ENCODE measurements at regions not wholly inside any gene's neighbourhood (a gene's known extent, or its start where the extent isn't known, plus 50 kb on each side); places are given as distances from the start of the nearest gene placed in this dataset.
"Not testable (repeated sequence)": the region's sequence is repeated elsewhere in the genome, so short reads cannot be mapped to it uniquely, and the experiment has no call there.

- intact Hi-C loops (cut with DNase I): no loop called here
- no peak overlapping the region for H3K4me3 ChIP-seq
- TF ChIP-seq CTCF (IDR thresholded peaks at IDR 0.05): no peak
- no peak overlapping the region for H3K27ac ChIP-seq
- H3K4me1 ChIP-seq: no peaks in the 10 kb centered on the region
- no peak for DNase-seq
- H3K9me3 ChIP-seq: no peaks in the 10 kb centered on the region
- H3K36me3 ChIP-seq: no peaks in the 10 kb centered on the region
- no peak overlapping the region for H3K9ac ChIP-seq (ENCODE audit: low read depth in 2 of 2, low read length in 2 of 2)
- no peaks in the 10 kb centered on the region for H3K27me3 ChIP-seq
Measured at GRCh38 chr2:226536410-226536809, 263.2 kb downstream of the IRS1 start.

- H3K4me1 ChIP-seq; H3K9me3 ChIP-seq; H3K4me3 ChIP-seq; H3K36me3 ChIP-seq; H3K27me3 ChIP-seq; DNase-seq; H3K27ac ChIP-seq; H3K9ac ChIP-seq (ENCODE audit: low read depth in 2 of 2, low read length in 2 of 2); intact Hi-C loops (cut with DNase I): not testable (repeated sequence)
Measured at GRCh38 chr2:226532976-226533375, 266.6 kb downstream of the IRS1 start.

GRCh38 chr2:226531061-226531810 lies 268.4 kb downstream of the IRS1 start:
- Histone ChIP-seq H3K4me1 (no peaks in the 10 kb centered on the region), H3K4me3 (no peak overlapping the region), H3K36me3 (no peaks in the 10 kb centered on the region), H3K27ac (no peak overlapping the region), H3K9ac (ENCODE audit: low read depth in 2 of 2, low read length in 2 of 2) (no peak overlapping the region), H3K27me3 (no peaks in the 10 kb centered on the region), H3K9me3 (no peaks in the 10 kb centered on the region)
- DNase-seq: no peak
- intact Hi-C loops (cut with DNase I): no loop called here
- no peak for TF ChIP-seq CTCF (IDR thresholded peaks at IDR 0.05)

- no peak for TF ChIP-seq CTCF (IDR thresholded peaks at IDR 0.05)
- intact Hi-C loops (cut with DNase I): no loop called here
- H3K4me3 ChIP-seq: no peak overlapping the region
Measured at GRCh38 chr2:226529556-226529955, 270.1 kb downstream of the IRS1 start.

GRCh38 chr2:226526716-226527115 lies 272.9 kb downstream of the IRS1 start:
- no peak for TF ChIP-seq CTCF (IDR thresholded peaks at IDR 0.05)
- DNase-seq: no peak
- no peak overlapping the region for H3K27ac ChIP-seq

More at GRCh38 chr2:226529556-226529955, 270.1 kb downstream of the IRS1 start:
- no peak for DNase-seq
- no peaks in the 10 kb centered on the region for H3K4me1 ChIP-seq
- no peaks in the 10 kb centered on the region for H3K36me3 ChIP-seq
- H3K9me3 ChIP-seq: no peaks in the 10 kb centered on the region
- no peak overlapping the region for H3K27ac ChIP-seq
- no peaks in the 10 kb centered on the region for H3K27me3 ChIP-seq
- no peak overlapping the region for H3K9ac ChIP-seq (ENCODE audit: low read depth in 2 of 2, low read length in 2 of 2)

GRCh38 chr2:226524381-226524843 lies 275.2 kb downstream of the IRS1 start:
- no peak overlapping the region for H3K4me3 ChIP-seq
- H3K4me1 ChIP-seq: no peaks in the 10 kb centered on the region
- DNase-seq: no peak
- no peak overlapping the region for H3K27ac ChIP-seq
- TF ChIP-seq CTCF (IDR thresholded peaks at IDR 0.05): no peak
- no peaks in the 10 kb centered on the region for H3K9me3 ChIP-seq
- no peak overlapping the region for H3K9ac ChIP-seq (ENCODE audit: low read depth in 2 of 2, low read length in 2 of 2)
- intact Hi-C loops (cut with DNase I): no loop called here
- no peaks in the 10 kb centered on the region for H3K27me3 ChIP-seq
- H3K36me3 ChIP-seq: no peaks in the 10 kb centered on the region

More at GRCh38 chr2:226526716-226527115, 272.9 kb downstream of the IRS1 start:
- Histone ChIP-seq H3K9ac (ENCODE audit: low read depth in 2 of 2, low read length in 2 of 2) (no peak overlapping the region), H3K9me3 (no peaks in the 10 kb centered on the region), H3K27me3 (no peaks in the 10 kb centered on the region), H3K4me3 (no peak overlapping the region), H3K4me1 (no peaks in the 10 kb centered on the region), H3K36me3 (no peaks in the 10 kb centered on the region)
- intact Hi-C loops (cut with DNase I): no loop called here
